HepG2 (cell line): ENCODE measurements at regions not wholly inside any gene's neighbourhood (a gene's known extent, or its start where the extent isn't known, plus 50 kb on each side); places are given as distances from the start of the nearest gene placed in this dataset.

ENCODE experiments used
- ATAC-seq: fragments of 200-7000 bp; cut with Tn5 transposase; 3 replicates; pipeline ENCODE4 v1.9.1; 2020; ENCODE audit warnings: mild to moderate bottlenecking, moderate library complexity
- BruUV-seq: library from RNA; stranded (reverse); fragments of 400-500 nt; replicated peaks from 2 replicates; lab custom pipeline; 2021; lab: Mats Ljungman, UMichigan
- CTCF ChIA-PET: fragments of 300-600 bp; formaldehyde crosslinking; extraction: SDS; loops from one replicate; lab custom pipeline; 2021; ENCODE audit warnings: low total read pairs, inconsistent platforms, low intra/inter-chr PET ratio; lab: Yijun Ruan, JAX
- POLR2A ChIA-PET: fragments of 350-600 bp; sonication (Branson Sonifier 250); formaldehyde crosslinking; loops from one replicate; lab custom pipeline; 2020; ENCODE audit warnings: antibody characterized with exemption, inconsistent platforms; lab: Yijun Ruan, JAX
- DNase-seq: peaks from one replicate; pipeline ENCODE4 v3.0.0-alpha.2; 2015; ENCODE audit warnings: low spot score
- FAIRE-seq: peaks from 3 replicates; lab custom pipeline; 2011; peaks lifted over from hg19 to GRCh38; lab: Jason Lieb, UNC
- H2AFZ ChIP-seq: one replicate; pipeline ENCODE4 v1.6.1; 2011; ENCODE audit warnings: low read length, inconsistent platforms
- H3K27ac ChIP-seq: fragments of 300-600 bp; 3 replicates; pipeline ENCODE4 v1.8.0; 2011; ENCODE audit warnings: mixed run types, mild to moderate bottlenecking, mixed read lengths, low read length, inconsistent platforms; ENCODE audit not compliant: insufficient read depth; ENCODE audit errors: extremely low read length
- H3K27me3 ChIP-seq, 2 experiments: fragments of 200-600 bp in 1 of 2; 2 replicates in 1 of 2; 3 replicates in 1 of 2; pipeline versions ENCODE4 v1.6.0 to v1.8.0; 2011; ENCODE audit warnings: low read length in 2 of 2, mild to moderate bottlenecking in 2 of 2, moderate library complexity in 2 of 2, inconsistent platforms in 1 of 2; ENCODE audit not compliant: insufficient read depth in 2 of 2, control insufficient read depth in 1 of 2
- H3K36me3 ChIP-seq, 2 experiments: fragments of 200-600 bp in 1 of 2; replicated peaks in 1 of 2; 2 replicates in 1 of 2; 3 replicates in 1 of 2; pipeline versions ENCODE4 v1.5.1 to v1.8.0; 2011; ENCODE audit warnings: low read length in 2 of 2, inconsistent platforms in 1 of 2; ENCODE audit not compliant: insufficient read depth in 2 of 2, control insufficient read depth in 1 of 2
- H3K4me1 ChIP-seq: 2 replicates; pipeline ENCODE4 v1.5.1; 2012; ENCODE audit warnings: low read length, inconsistent platforms; ENCODE audit not compliant: insufficient read depth
- H3K4me2 ChIP-seq: 2 replicates; pipeline ENCODE4 v1.6.0; 2011; ENCODE audit warnings: low read depth, low read length, inconsistent platforms
- H3K4me3 ChIP-seq, 3 experiments: fragments of 200-600 bp in 1 of 3; sonication (generic), shearing (Covaris generic) in 1 of 3; replicated peaks in 1 of 3; 2 replicates each; pipeline ENCODE4 v1.5.1; 2011 to 2016; ENCODE audit warnings: low read length in 3 of 3, inconsistent platforms in 2 of 3, low read depth in 2 of 3, mild to moderate bottlenecking in 2 of 3, control low read depth in 1 of 3, mixed read lengths in 1 of 3; ENCODE audit not compliant: insufficient read depth in 1 of 3
- H3K79me2 ChIP-seq: one replicate; pipeline ENCODE4 v1.6.1; 2011; ENCODE audit warnings: low read length, inconsistent platforms; ENCODE audit not compliant: insufficient read depth
- H3K9ac ChIP-seq: 2 replicates; pipeline ENCODE4 v1.6.0; 2011; ENCODE audit warnings: mild to moderate bottlenecking, low read depth, low read length, inconsistent platforms; ENCODE audit not compliant: insufficient read depth
- H3K9me3 ChIP-seq: 2 replicates; pipeline ENCODE4 v1.5.1; 2012; ENCODE audit warnings: mild to moderate bottlenecking, low read length
- H4K20me1 ChIP-seq: 2 replicates; pipeline ENCODE4 v1.6.0; 2011; ENCODE audit warnings: inconsistent platforms, mild to moderate bottlenecking, low read length, moderate library complexity; ENCODE audit not compliant: insufficient read depth
- ATF7-NPFF ChIP-seq: sonication (generic); formaldehyde crosslinking; IDR thresholded peaks from 2 replicates; pipeline ENCODE4 v1.8.1; 2023; ENCODE audit warnings: mild to moderate bottlenecking, low read depth, missing genetic modification reagents, moderate library complexity
- CHCHD3 ChIP-seq: sonication (generic); formaldehyde crosslinking; IDR thresholded peaks from 2 replicates; pipeline ENCODE4 v1.8.0; 2022; ENCODE audit warnings: mild to moderate bottlenecking, missing genetic modification reagents, moderate library complexity
- ESRRA ChIP-seq: sonication (generic); formaldehyde crosslinking; IDR thresholded peaks from 2 replicates; pipeline ENCODE4 v1.5.1; 2020; ENCODE audit warnings: mild to moderate bottlenecking, low read depth, missing genetic modification reagents
- HDAC6 ChIP-seq: fragments of 200-600 bp; sonication (generic); IDR thresholded peaks from 2 replicates; pipeline ENCODE4 v1.7.0; 2017; ENCODE audit warnings: mild to moderate bottlenecking, antibody characterized with exemption, low read length, low read depth
- NFRKB ChIP-seq: fragments of 450-650 bp; IDR thresholded peaks from 2 replicates; pipeline ENCODE4 v1.6.1; 2017
- in situ Hi-C: cut with HindIII; loops from 2 replicates; pipeline ENCODE4 v1.10.0; 2017; ENCODE audit warnings: low pct_unique_long_range_greater_than_20kb; ENCODE audit not compliant: extremely low pct_ligation_motif_present
- intact Hi-C: fragments of 100-400 bp; cut with micrococcal nuclease; formaldehyde crosslinking; loops from one replicate; pipeline ENCODE4 v1.10.0; 2022; ENCODE audit not compliant: unreplicated experiment
- TF ChIP-seq, protein P1 (sequence below): sonication (generic); formaldehyde crosslinking; IDR thresholded peaks from 2 replicates; pipeline ENCODE4 v1.5.0; 2020; ENCODE audit warnings: mild to moderate bottlenecking, missing genetic modification reagents, borderline replicate concordance
- TF ChIP-seq, protein P2 (sequence below), 2 experiments: fragments of 450-650 bp in 1 of 2; sonication (generic) in 1 of 2; formaldehyde crosslinking in 1 of 2; IDR thresholded peaks; 2 replicates each; pipeline versions ENCODE4 v1.6.1 to v1.8.0; 2016 to 2022; ENCODE audit warnings: antibody characterized with exemption in 1 of 2, mild to moderate bottlenecking in 1 of 2, missing genetic modification reagents in 1 of 2

DNA sequence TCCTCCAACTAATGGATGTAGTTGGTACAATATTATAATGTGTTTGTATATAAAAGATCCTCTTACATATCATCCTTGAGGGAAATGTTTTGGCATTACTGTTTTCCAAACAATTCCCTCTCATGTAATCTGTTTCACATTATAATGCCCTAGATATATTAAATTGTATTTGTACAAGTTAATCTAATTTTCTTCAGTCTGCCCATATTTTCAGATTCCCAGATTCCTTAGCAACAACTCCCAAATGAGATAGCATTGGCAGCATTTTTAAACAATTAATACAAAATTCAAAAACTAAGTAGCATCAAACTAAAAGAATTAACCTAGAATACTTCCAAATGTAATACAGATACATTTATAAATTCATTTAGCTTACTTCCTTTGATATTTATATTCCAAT, 860.2 kb downstream of the C12orf50 start:
- intact Hi-C loops = no loop called here
- in situ Hi-C loops = no loop called here
- TF ChIP-seq, protein P1, sequence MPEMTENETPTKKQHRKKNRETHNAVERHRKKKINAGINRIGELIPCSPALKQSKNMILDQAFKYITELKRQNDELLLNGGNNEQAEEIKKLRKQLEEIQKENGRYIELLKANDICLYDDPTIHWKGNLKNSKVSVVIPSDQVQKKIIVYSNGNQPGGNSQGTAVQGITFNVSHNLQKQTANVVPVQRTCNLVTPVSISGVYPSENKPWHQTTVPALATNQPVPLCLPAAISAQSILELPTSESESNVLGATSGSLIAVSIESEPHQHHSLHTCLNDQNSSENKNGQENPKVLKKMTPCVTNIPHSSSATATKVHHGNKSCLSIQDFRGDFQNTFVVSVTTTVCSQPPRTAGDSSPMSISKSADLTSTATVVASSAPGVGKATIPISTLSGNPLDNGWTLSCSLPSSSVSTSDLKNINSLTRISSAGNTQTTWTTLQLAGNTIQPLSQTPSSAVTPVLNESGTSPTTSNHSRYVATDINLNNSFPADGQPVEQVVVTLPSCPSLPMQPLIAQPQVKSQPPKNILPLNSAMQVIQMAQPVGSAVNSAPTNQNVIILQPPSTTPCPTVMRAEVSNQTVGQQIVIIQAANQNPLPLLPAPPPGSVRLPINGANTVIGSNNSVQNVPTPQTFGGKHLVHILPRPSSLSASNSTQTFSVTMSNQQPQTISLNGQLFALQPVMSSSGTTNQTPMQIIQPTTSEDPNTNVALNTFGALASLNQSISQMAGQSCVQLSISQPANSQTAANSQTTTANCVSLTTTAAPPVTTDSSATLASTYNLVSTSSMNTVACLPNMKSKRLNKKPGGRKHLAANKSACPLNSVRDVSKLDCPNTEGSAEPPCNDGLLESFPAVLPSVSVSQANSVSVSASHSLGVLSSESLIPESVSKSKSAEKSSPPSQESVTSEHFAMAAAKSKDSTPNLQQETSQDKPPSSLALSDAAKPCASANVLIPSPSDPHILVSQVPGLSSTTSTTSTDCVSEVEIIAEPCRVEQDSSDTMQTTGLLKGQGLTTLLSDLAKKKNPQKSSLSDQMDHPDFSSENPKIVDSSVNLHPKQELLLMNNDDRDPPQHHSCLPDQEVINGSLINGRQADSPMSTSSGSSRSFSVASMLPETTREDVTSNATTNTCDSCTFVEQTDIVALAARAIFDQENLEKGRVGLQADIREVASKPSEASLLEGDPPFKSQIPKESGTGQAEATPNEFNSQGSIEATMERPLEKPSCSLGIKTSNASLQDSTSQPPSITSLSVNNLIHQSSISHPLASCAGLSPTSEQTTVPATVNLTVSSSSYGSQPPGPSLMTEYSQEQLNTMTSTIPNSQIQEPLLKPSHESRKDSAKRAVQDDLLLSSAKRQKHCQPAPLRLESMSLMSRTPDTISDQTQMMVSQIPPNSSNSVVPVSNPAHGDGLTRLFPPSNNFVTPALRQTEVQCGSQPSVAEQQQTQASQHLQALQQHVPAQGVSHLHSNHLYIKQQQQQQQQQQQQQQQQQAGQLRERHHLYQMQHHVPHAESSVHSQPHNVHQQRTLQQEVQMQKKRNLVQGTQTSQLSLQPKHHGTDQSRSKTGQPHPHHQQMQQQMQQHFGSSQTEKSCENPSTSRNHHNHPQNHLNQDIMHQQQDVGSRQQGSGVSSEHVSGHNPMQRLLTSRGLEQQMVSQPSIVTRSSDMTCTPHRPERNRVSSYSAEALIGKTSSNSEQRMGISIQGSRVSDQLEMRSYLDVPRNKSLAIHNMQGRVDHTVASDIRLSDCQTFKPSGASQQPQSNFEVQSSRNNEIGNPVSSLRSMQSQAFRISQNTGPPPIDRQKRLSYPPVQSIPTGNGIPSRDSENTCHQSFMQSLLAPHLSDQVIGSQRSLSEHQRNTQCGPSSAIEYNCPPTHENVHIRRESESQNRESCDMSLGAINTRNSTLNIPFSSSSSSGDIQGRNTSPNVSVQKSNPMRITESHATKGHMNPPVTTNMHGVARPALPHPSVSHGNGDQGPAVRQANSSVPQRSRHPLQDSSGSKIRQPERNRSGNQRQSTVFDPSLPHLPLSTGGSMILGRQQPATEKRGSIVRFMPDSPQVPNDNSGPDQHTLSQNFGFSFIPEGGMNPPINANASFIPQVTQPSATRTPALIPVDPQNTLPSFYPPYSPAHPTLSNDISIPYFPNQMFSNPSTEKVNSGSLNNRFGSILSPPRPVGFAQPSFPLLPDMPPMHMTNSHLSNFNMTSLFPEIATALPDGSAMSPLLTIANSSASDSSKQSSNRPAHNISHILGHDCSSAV (CRISPR knock-in tag) = no peak
- TF ChIP-seq ESRRA (CRISPR knock-in tag) = no peak
- TF ChIP-seq HDAC6 = no peak
- TF ChIP-seq CHCHD3 (CRISPR knock-in tag) = no peak
- TF ChIP-seq, protein P2, sequence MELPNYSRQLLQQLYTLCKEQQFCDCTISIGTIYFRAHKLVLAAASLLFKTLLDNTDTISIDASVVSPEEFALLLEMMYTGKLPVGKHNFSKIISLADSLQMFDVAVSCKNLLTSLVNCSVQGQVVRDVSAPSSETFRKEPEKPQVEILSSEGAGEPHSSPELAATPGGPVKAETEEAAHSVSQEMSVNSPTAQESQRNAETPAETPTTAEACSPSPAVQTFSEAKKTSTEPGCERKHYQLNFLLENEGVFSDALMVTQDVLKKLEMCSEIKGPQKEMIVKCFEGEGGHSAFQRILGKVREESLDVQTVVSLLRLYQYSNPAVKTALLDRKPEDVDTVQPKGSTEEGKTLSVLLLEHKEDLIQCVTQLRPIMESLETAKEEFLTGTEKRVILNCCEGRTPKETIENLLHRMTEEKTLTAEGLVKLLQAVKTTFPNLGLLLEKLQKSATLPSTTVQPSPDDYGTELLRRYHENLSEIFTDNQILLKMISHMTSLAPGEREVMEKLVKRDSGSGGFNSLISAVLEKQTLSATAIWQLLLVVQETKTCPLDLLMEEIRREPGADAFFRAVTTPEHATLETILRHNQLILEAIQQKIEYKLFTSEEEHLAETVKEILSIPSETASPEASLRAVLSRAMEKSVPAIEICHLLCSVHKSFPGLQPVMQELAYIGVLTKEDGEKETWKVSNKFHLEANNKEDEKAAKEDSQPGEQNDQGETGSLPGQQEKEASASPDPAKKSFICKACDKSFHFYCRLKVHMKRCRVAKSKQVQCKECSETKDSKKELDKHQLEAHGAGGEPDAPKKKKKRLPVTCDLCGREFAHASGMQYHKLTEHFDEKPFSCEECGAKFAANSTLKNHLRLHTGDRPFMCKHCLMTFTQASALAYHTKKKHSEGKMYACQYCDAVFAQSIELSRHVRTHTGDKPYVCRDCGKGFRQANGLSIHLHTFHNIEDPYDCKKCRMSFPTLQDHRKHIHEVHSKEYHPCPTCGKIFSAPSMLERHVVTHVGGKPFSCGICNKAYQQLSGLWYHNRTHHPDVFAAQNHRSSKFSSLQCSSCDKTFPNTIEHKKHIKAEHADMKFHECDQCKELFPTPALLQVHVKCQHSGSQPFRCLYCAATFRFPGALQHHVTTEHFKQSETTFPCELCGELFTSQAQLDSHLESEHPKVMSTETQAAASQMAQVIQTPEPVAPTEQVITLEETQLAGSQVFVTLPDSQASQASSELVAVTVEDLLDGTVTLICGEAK (IDR thresholded peaks at IDR 0.05) = no peak
- TF ChIP-seq, protein P2 (CRISPR knock-in tag; IDR thresholded peaks at IDR 0.05) = no peak
- TF ChIP-seq ATF7-NPFF (CRISPR knock-in tag) = no peak
- TF ChIP-seq NFRKB = no peak

More for the DNA sequence above, 860.2 kb downstream of the C12orf50 start:
- no peaks in the 10 kb centered on the region for H4K20me1 ChIP-seq
- DNase-seq = no peak
- H3K4me1 ChIP-seq = no peaks in the 10 kb centered on the region
- ChIA-PET POLR2A (no interaction called here), CTCF (no interaction called here)
- no peak overlapping the region for H3K27ac ChIP-seq
- H3K4me2 ChIP-seq = no peak overlapping the region
- no peaks in the 10 kb centered on the region for H3K36me3 ChIP-seq
- H3K9me3 ChIP-seq = peaks cover 77% of the 10 kb centered on the region
- ATAC-seq = no peak
- H3K27me3 ChIP-seq = no peaks in the 10 kb centered on the region
- no TSS peak for BruUV-seq
- H3K9ac ChIP-seq = no peak overlapping the region
- no peak overlapping the region for H2AFZ ChIP-seq
- FAIRE-seq = no peak
- H3K79me2 ChIP-seq = no peaks in the 10 kb centered on the region
- H3K4me3 ChIP-seq = no peak overlapping the region
